Stimulated activated naive CD8-positive, alpha-beta T cell treated with anti-CD3 and anti-CD28 coated beads, Interleukin-15, amount 100 ng/mL, for 72 hours (primary cell): ENCODE measurements at regions not wholly inside any gene's neighbourhood (a gene's known extent, or its start where the extent isn't known, plus 50 kb on each side); places are given as distances from the start of the nearest gene placed in this dataset.

Source experiments
- ATAC-seq: fragments of 150-1000 bp; cut with Tn5 transposase; 2 replicates; pipeline ENCODE4 v1.10.0; 2021; ENCODE audit warnings: mild to moderate bottlenecking, moderate library complexity
- DNase-seq, 2 donors: peaks; one replicate each; pipeline ENCODE4 v3.0.0; 2021 to 2022
- H3K27ac Mint-ChIP-seq, 2 donors: one replicate each; pipeline ENCODE4 v1.8.0; 2022; ENCODE audit warnings: mild to moderate bottlenecking in 2 of 2, mixed read lengths in 2 of 2, moderate library complexity in 2 of 2
- H3K27me3 Mint-ChIP-seq: one replicate; pipeline ENCODE4 v1.8.0; 2022; ENCODE audit warnings: mixed read lengths
- H3K4me1 Mint-ChIP-seq: one replicate; pipeline ENCODE4 v1.8.0; 2022; ENCODE audit warnings: mild to moderate bottlenecking, mixed read lengths
- H3K4me3 Mint-ChIP-seq, 2 donors: one replicate each; pipeline ENCODE4 v1.8.0; 2022; ENCODE audit warnings: mild to moderate bottlenecking in 2 of 2, mixed read lengths in 2 of 2, moderate library complexity in 1 of 2
- H3K9me3 Mint-ChIP-seq, 2 donors: one replicate each; pipeline ENCODE4 v1.8.0; 2022; ENCODE audit warnings: mixed read lengths in 2 of 2

DNA sequence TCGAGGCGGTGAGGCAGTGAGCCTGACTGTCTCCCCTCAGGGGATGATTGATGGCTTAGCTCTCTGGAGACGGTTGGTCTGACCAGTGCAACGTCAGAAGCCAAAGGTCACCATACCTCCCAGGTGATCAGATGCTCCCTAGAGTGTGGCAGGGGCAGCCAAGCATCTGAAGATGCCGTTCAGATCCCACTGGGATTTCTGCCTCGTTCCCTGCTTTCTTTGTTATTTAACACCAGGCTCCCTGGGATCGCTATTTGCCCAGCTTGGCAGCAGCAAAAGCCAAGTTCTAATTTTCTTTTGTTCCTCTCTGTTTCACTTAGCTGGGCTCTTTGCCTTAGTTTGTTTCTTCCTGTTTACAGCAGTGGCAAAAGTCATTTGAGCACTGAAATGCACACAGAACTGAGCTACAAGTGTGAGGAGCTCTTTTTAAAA, 53.5 kb upstream of the SVIL start:
- ATAC-seq = no peak

DNA sequence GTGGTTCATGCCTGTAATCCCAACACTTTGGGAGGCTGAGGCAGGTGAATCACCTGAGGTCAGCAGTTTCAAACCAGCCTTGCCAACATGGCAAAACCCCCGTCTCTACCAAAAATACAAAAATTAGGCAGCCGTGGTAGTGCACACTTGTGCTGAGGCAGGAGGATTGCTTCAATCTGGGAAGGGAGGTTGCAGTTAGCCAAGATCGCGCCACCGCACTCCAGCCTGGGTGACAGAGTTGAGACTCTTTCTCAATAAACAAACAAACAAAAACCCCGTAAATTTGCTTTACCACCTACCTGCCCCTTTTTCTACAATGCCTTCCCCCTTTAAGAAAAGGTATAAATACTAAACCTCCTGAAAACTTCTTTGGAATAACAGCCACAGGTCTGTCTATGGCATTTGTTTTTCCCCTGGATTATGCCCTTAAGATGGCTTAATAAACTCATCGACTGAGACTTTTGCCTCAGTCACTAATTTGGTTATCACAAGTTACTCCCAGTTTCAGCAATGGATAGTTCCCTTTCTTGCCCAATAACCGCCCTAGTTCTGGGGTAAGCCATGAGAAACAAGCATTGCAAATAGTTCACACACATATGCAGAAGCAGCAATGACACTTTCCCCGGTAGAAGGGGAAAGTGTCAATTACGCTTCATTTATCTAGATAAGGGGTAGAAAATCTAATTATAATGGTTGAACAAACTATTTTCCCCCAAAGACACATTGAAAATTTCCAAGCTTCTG, 52.8 kb upstream of the SVIL start:
- Mint-ChIP-seq H3K9me3 (peaks cover 8 to 22% of the 10 kb centered on the region in 2 donors), H3K4me3 (no peak overlapping the region), H3K27me3 (no peaks in the 10 kb centered on the region), H3K4me1 (peaks cover 47% of the 10 kb centered on the region), H3K27ac (no peak overlapping the region)
- ATAC-seq = no peak
- DNase-seq = no peak

More for the DNA sequence above, 53.5 kb upstream of the SVIL start:
- peaks cover 40% of the 10 kb centered on the region for H3K4me1 Mint-ChIP-seq
- DNase-seq = no peak
- peaks cover 4 to 16% of the 10 kb centered on the region in 2 donors for H3K9me3 Mint-ChIP-seq
- H3K4me3 Mint-ChIP-seq = no peak overlapping the region
- H3K27me3 Mint-ChIP-seq = no peaks in the 10 kb centered on the region
- H3K27ac Mint-ChIP-seq = no peak overlapping the region

DNA sequence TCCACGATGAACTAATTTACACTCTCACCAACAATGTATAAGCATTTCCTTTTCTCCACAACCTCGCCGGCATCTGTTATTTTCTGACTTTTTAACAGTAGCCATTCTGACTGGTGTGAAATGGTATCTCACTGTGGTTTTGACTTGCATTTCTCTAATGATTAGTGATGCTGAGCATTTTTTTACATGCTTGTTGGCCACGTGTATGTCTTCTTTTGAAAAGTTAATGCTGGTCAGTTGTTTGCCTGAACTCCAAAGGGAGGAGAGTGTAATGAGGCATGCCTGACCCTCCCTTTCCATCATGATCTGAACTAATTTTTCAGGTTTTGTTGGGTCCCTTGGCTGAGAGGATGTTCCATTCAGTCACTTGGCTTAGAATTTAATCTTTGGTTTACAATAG, 50.7 kb upstream of the SVIL start:
- H3K9me3 Mint-ChIP-seq = peaks cover 19 to 23% of the 10 kb centered on the region in 2 donors
- DNase-seq (no peak), ATAC-seq (no peak)
- no peaks in the 10 kb centered on the region for H3K27me3 Mint-ChIP-seq
- H3K4me1 Mint-ChIP-seq = peaks cover 58% of the 10 kb centered on the region
- no peak overlapping the region for H3K4me3 Mint-ChIP-seq
- H3K27ac Mint-ChIP-seq = no peak overlapping the region
